PC-3 (cell line): ENCODE measurements at regions not wholly inside any gene's neighbourhood (a gene's known extent, or its start where the extent isn't known, plus 50 kb on each side); places are given as distances from the start of the nearest gene placed in this dataset.

Experiments used
- ATAC-seq: fragments of 200-7000 bp; cut with Tn5 transposase; 2 replicates; pipeline ENCODE4 v1.9.1; 2020; ENCODE audit warnings: mild to moderate bottlenecking, moderate library complexity
- BruUV-seq: library from RNA; stranded (reverse); fragments of 400-500 nt; replicated peaks from 2 replicates; lab custom pipeline; 2021; lab: Mats Ljungman, UMichigan
- CTCF ChIA-PET: fragments of 300-600 bp; sonication (Branson Sonifier 250); formaldehyde crosslinking; loops from one replicate; lab custom pipeline; 2022; ENCODE audit warnings: antibody characterized with exemption; lab: Charles Lee
- POLR2A ChIA-PET: fragments of 300-600 bp; sonication (Branson Sonifier 250); formaldehyde crosslinking; loops from one replicate; lab custom pipeline; 2022; ENCODE audit warnings: antibody characterized with exemption; ENCODE audit not compliant: unreplicated experiment; lab: Charles Lee
- DNase-seq: peaks from one replicate; pipeline ENCODE4 v3.0.0-alpha.2; 2015
- H2AFZ ChIP-seq: fragments of 300-600 bp; sonication (generic); 2 replicates; pipeline ENCODE4 v1.6.0; 2016; ENCODE audit warnings: antibody characterized with exemption, low read length
- H3F3A ChIP-seq: fragments of 300-600 bp; sonication (generic); one replicate; pipeline ENCODE4 v1.6.0; 2017; ENCODE audit warnings: antibody characterized with exemption, low read length, control low read depth, mild to moderate bottlenecking; ENCODE audit not compliant: unreplicated experiment
- H3K27ac ChIP-seq: fragments of 300-600 bp; sonication (generic); 2 replicates; pipeline ENCODE4 v1.5.1; 2016; ENCODE audit warnings: mild to moderate bottlenecking, low read length
- H3K27me3 ChIP-seq: fragments of 300-600 bp; sonication (generic); 2 replicates; pipeline ENCODE4 v1.6.1; 2016; ENCODE audit warnings: low read length, mixed read lengths
- H3K36me3 ChIP-seq: fragments of 300-600 bp; sonication (generic); 2 replicates; pipeline ENCODE4 v1.6.1; 2016; ENCODE audit warnings: low read depth, mixed run types, low read length, mixed read lengths
- H3K4me1 ChIP-seq: fragments of 300-600 bp; sonication (generic); 2 replicates; pipeline ENCODE4 v1.5.1; 2016; ENCODE audit warnings: low read length; ENCODE audit not compliant: insufficient read depth
- H3K4me2 ChIP-seq: fragments of 300-600 bp; sonication (generic); 2 replicates; pipeline ENCODE4 v1.6.0; 2016; ENCODE audit warnings: low read length
- H3K4me3 ChIP-seq: fragments of 300-600 bp; sonication (generic); 2 replicates; pipeline ENCODE4 v1.5.1; 2016; ENCODE audit warnings: mild to moderate bottlenecking, low read length, mixed read lengths
- H3K79me2 ChIP-seq: fragments of 300-600 bp; sonication (generic); 2 replicates; pipeline ENCODE4 v1.6.1; 2017; ENCODE audit warnings: low read length, mixed read lengths
- H3K9ac ChIP-seq: fragments of 300-600 bp; sonication (generic); 2 replicates; pipeline ENCODE4 v1.6.0; 2016; ENCODE audit warnings: mild to moderate bottlenecking, low read length
- H3K9me2 ChIP-seq: fragments of 300-600 bp; sonication (generic); replicated peaks from 2 replicates; pipeline ENCODE4 v1.6.1; 2016; ENCODE audit warnings: mixed run types, low read length, mixed read lengths
- H3K9me3 ChIP-seq: fragments of 300-600 bp; sonication (generic); 2 replicates; pipeline ENCODE4 v1.6.1; 2016; ENCODE audit warnings: low read length, mixed read lengths
- H4K20me1 ChIP-seq: fragments of 300-600 bp; sonication (generic); 2 replicates; pipeline ENCODE4 v1.6.1; 2016; ENCODE audit warnings: low read length, mixed read lengths
- EZH2 ChIP-seq: fragments of 300-600 bp; sonication (generic); IDR thresholded peaks from one replicate; pipeline ENCODE4 v1.6.1; 2017; ENCODE audit warnings: antibody characterized with exemption, mild to moderate bottlenecking, low read length; ENCODE audit not compliant: unreplicated experiment
- EZH2phosphoT487 ChIP-seq: fragments of 300-600 bp; sonication (generic); IDR thresholded peaks from 2 replicates; pipeline ENCODE4 v1.6.1; 2018; ENCODE audit warnings: mild to moderate bottlenecking, antibody characterized with exemption, low read length, borderline replicate concordance
- intact Hi-C: fragments of 100-400 bp; cut with micrococcal nuclease; formaldehyde crosslinking; loops from 2 replicates; pipeline ENCODE4 v1.9.0; 2023
- TF ChIP-seq, protein P1 (sequence below): fragments of 300-600 bp; sonication (generic); conservative IDR thresholded peaks from 2 replicates; pipeline ENCODE4 v1.5.1; 2017; ENCODE audit warnings: antibody characterized with exemption, low read depth, mild to moderate bottlenecking, low read length

DNA sequence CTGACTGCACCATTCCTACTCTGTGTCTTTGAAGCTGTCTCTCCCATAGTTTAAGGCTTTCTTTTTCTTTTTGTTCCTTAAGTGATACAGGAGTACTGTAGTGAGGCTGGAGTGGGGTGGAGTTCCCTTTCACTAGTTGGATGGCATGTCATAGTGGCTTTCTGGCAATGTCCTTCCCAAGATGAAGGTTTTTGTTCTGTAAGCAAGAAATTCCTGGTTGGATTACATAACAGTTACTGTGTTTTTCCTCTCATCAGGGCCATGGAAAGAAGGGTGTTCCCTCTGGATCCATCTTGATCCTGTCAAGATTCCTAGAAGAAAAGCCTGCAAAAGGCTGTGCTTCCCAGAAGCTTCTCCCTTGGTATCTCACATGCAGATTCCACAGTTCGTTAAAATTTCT, 84.2 kb downstream of the ACKR3 start:
- Histone ChIP-seq H2AFZ (no peak overlapping the region), H3K9me2 (no peaks in the 10 kb centered on the region), H3K27ac (no peak overlapping the region), H3K4me2 (no peak overlapping the region), H3K9ac (no peak overlapping the region), H3K79me2 (no peaks in the 10 kb centered on the region), H3K36me3 (no peaks in the 10 kb centered on the region), H3K27me3 (no peaks in the 10 kb centered on the region), H4K20me1 (no peaks in the 10 kb centered on the region), H3F3A (no peaks in the 10 kb centered on the region), H3K4me3 (no peak overlapping the region), H3K4me1 (no peaks in the 10 kb centered on the region), H3K9me3 (no peaks in the 10 kb centered on the region)
- BruUV-seq: no TSS peak
- POLR2A ChIA-PET: no interaction called here
- ATAC-seq (no peak), DNase-seq (no peak)
- CTCF ChIA-PET: no interaction called here
- intact Hi-C loops: no loop called here
- TF ChIP-seq, protein P1, sequence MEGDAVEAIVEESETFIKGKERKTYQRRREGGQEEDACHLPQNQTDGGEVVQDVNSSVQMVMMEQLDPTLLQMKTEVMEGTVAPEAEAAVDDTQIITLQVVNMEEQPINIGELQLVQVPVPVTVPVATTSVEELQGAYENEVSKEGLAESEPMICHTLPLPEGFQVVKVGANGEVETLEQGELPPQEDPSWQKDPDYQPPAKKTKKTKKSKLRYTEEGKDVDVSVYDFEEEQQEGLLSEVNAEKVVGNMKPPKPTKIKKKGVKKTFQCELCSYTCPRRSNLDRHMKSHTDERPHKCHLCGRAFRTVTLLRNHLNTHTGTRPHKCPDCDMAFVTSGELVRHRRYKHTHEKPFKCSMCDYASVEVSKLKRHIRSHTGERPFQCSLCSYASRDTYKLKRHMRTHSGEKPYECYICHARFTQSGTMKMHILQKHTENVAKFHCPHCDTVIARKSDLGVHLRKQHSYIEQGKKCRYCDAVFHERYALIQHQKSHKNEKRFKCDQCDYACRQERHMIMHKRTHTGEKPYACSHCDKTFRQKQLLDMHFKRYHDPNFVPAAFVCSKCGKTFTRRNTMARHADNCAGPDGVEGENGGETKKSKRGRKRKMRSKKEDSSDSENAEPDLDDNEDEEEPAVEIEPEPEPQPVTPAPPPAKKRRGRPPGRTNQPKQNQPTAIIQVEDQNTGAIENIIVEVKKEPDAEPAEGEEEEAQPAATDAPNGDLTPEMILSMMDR: no peak
- TF ChIP-seq EZH2phosphoT487 (no peak), EZH2 (no peak)

DNA sequence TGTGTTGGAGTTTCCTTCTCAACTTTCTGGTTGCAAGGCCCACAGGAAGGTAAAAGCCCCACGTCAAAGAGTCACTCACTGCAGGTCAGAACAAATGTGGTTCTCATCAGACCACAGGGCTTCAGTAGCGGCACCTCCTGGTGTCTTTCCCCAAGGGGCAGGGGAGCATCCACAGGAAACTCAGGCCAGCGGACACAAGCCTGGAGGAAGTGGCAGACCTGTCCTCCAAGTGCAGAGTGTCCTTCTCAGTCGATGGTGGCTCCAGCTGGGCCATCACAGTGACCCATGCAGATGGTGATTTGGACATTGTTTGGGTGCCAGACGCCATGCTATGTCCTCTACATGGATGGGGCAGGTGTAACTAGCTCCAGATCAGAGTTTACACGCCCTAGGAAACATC, 84.9 kb downstream of the ACKR3 start:
- Histone ChIP-seq H4K20me1 (no peaks in the 10 kb centered on the region), H3K4me2 (no peak overlapping the region), H2AFZ (no peak overlapping the region), H3K4me3 (no peak overlapping the region), H3K79me2 (no peaks in the 10 kb centered on the region), H3K9me3 (no peaks in the 10 kb centered on the region), H3K27ac (no peak overlapping the region), H3K27me3 (no peaks in the 10 kb centered on the region), H3K9ac (no peak overlapping the region), H3K36me3 (no peaks in the 10 kb centered on the region), H3F3A (no peaks in the 10 kb centered on the region), H3K4me1 (peaks cover 6% of the 10 kb centered on the region), H3K9me2 (no peaks in the 10 kb centered on the region)
- DNase-seq (no peak), ATAC-seq (no peak)
- CTCF ChIA-PET: no interaction called here
- POLR2A ChIA-PET: no interaction called here
- intact Hi-C loops: no loop called here
- BruUV-seq: no TSS peak
- TF ChIP-seq, protein P1: no peak
- no peak for TF ChIP-seq EZH2
- TF ChIP-seq EZH2phosphoT487: no peak

DNA sequence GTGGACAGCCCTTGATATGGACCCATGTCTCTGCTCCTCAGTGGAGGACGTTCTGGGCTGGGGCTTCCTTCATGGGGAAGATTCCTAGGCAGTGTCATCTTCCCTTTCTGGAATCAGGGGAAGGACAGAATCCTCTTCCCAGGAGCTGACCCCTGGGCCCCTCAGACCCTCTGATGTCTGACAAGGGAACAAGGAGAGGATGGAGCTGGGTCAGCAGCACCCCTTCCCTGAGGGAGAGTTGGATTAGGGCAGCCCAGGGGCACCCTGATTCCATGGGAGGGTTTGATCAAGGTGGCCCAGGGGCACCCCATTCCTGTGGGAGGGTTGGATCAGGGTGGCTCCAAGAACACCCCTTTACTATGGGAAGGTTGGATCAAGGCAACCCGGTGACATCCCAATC, 86.5 kb downstream of the ACKR3 start:
- no peak overlapping the region for H3K9ac ChIP-seq
- H2AFZ ChIP-seq: no peak overlapping the region
- no peaks in the 10 kb centered on the region for H3K79me2 ChIP-seq
- TF ChIP-seq, protein P1: no peak
- TF ChIP-seq EZH2phosphoT487 (no peak), EZH2 (no peak)
- no peak overlapping the region for H3K4me3 ChIP-seq
- intact Hi-C loops: no loop called here
- H3K36me3 ChIP-seq: no peaks in the 10 kb centered on the region
- no peak for DNase-seq
- H3F3A ChIP-seq: peaks cover 4% of the 10 kb centered on the region
- no peaks in the 10 kb centered on the region for H3K9me2 ChIP-seq
- no peaks in the 10 kb centered on the region for H4K20me1 ChIP-seq
- H3K4me1 ChIP-seq: peaks cover 19% of the 10 kb centered on the region
- H3K27ac ChIP-seq: no peak overlapping the region
- BruUV-seq: no TSS peak
- H3K9me3 ChIP-seq: no peaks in the 10 kb centered on the region
- H3K27me3 ChIP-seq: no peaks in the 10 kb centered on the region
- ChIA-PET POLR2A (no interaction called here), CTCF (no interaction called here)
- H3K4me2 ChIP-seq: no peak overlapping the region
- ATAC-seq: no peak
